Adrenal gland (tissue), 9 donors: ENCODE measurements at regions not wholly inside any gene's neighbourhood (a gene's known extent, or its start where the extent isn't known, plus 50 kb on each side); places are given as distances from the start of the nearest gene placed in this dataset.

Experiments used
- DNase-seq, 7 donors: peaks; one replicate each; pipeline ENCODE4 v3.0.0-alpha.2; 2019 to 2020
- H3K27ac ChIP-seq, 5 donors: fragments of 200-600 bp; sonication (generic) in 4 of 5; 1 replicate in 3 of 5; 2 replicates in 2 of 5; pipeline versions ENCODE4 v1.5.1 to v1.8.0; 2016 to 2020; ENCODE audit warnings: mild to moderate bottlenecking in 1 of 5
- H3K27me3 ChIP-seq: fragments of 200-600 bp; 2 replicates; pipeline ENCODE4 v1.8.0; 2021
- H3K36me3 ChIP-seq, 2 donors: fragments of 200-600 bp; replicated peaks in 1 of 2; 1 replicate in 1 of 2; 2 replicates in 1 of 2; pipeline versions ENCODE4 v1.5.1 to v1.8.0; 2018 to 2022
- H3K4me1 ChIP-seq, 2 donors: fragments of 200-600 bp; replicated peaks in 1 of 2; 1 replicate in 1 of 2; 2 replicates in 1 of 2; pipeline versions ENCODE4 v1.5.1 to v1.8.0; 2018 to 2021
- H3K4me3 ChIP-seq, 4 donors: fragments of 200-600 bp; sonication (generic) in 3 of 4; one replicate each; pipeline ENCODE4 v1.5.1; 2016 to 2018
- H3K9me3 ChIP-seq, 3 donors: fragments of 200-600 bp; sonication (generic) in 1 of 3; replicated peaks in 1 of 3; 1 replicate in 2 of 3; 2 replicates in 1 of 3; pipeline versions ENCODE4 v1.5.1 to v1.8.0; 2016 to 2021
- POLR2A ChIP-seq, 2 donors: fragments of 450-650 bp; IDR thresholded peaks; one replicate each; pipeline ENCODE4 v1.6.1; 2017; ENCODE audit warnings: antibody characterized with exemption in 2 of 2, mild to moderate bottlenecking in 2 of 2, moderate library complexity in 1 of 2
- WGBS, 4 donors: extraction: QIAGEN DNeasy Blood & Tissue Kit in 2 of 4; methylation state at CpG; one replicate each; pipeline versions ENCODE4 v1.1.5 to v1.1.7; 2013 to 2017; 5-methylcytosine and 5-hydroxymethylcytosine counted together
- intact Hi-C, 2 donors: fragments of 100-400 bp; cut with DNase I; formaldehyde crosslinking; loops; one replicate each; pipeline versions ENCODE4 v1.14.1 to v1.15.0; 2022 to 2023
- TF ChIP-seq, protein P1 (sequence below), 6 experiments: fragments of 450-650 bp in 4 of 6; fragments of 200-600 bp in 2 of 6; sonication (generic) in 1 of 6; IDR thresholded peaks; 1 replicate in 5 of 6; 2 replicates in 1 of 6; pipeline versions ENCODE4 v1.5.1 to v1.8.0; 2016 to 2021; ENCODE audit warnings: antibody characterized with exemption in 6 of 6, mild to moderate bottlenecking in 2 of 6, moderate library complexity in 1 of 6
- donor health status: healthy with polysubstance abuse.
- donor health status: Bipolar disorder and iron deficiency.
- donor health status: DM: yes; HTN: yes; CAD: no.
- donor health status: DM: no; HTN: no; CAD: no.
- donor health status: DM: no; HTN: no; CAD: no.

DNA sequence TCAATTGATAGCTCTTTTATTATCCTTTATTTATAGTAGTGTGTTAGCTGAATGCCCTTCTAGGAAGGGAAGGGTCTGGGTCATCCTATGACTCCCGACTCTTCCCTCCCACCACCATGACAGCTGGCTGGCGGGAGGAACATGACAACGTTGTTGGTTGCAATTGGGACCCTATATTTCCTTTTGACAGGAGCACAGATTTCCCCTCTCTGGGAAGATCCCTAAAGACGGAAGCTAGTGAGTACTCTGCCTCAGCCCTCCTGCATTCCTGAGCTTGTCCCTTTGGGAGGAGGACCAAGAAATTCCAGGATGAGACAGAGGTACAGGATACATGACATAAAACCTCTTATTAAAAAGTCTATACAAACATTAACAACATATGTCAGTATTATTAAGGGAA is 485.4 kb downstream of the NAV3 start:
- Histone ChIP-seq H3K36me3 (no peaks in the 10 kb centered on the region), H3K9me3 (peaks cover 0 to 5% (median 0%) of the 10 kb centered on the region in 3 donors), H3K27ac (no peak overlapping the region), H3K4me1 (no peaks in the 10 kb centered on the region), H3K27me3 (no peaks in the 10 kb centered on the region), H3K4me3 (no peak overlapping the region)
- intact Hi-C loops, result no loop called here
- WGBS, 4 donors, result 36 to 47% (median 43%) methylated on average over 4 of the region's 4 CpGs
- TF ChIP-seq POLR2A (IDR thresholded peaks at IDR 0.05), result no peak
- TF ChIP-seq, protein P1, sequence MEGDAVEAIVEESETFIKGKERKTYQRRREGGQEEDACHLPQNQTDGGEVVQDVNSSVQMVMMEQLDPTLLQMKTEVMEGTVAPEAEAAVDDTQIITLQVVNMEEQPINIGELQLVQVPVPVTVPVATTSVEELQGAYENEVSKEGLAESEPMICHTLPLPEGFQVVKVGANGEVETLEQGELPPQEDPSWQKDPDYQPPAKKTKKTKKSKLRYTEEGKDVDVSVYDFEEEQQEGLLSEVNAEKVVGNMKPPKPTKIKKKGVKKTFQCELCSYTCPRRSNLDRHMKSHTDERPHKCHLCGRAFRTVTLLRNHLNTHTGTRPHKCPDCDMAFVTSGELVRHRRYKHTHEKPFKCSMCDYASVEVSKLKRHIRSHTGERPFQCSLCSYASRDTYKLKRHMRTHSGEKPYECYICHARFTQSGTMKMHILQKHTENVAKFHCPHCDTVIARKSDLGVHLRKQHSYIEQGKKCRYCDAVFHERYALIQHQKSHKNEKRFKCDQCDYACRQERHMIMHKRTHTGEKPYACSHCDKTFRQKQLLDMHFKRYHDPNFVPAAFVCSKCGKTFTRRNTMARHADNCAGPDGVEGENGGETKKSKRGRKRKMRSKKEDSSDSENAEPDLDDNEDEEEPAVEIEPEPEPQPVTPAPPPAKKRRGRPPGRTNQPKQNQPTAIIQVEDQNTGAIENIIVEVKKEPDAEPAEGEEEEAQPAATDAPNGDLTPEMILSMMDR (IDR thresholded peaks at IDR 0.05), result no peak
- DNase-seq, result no peak

DNA sequence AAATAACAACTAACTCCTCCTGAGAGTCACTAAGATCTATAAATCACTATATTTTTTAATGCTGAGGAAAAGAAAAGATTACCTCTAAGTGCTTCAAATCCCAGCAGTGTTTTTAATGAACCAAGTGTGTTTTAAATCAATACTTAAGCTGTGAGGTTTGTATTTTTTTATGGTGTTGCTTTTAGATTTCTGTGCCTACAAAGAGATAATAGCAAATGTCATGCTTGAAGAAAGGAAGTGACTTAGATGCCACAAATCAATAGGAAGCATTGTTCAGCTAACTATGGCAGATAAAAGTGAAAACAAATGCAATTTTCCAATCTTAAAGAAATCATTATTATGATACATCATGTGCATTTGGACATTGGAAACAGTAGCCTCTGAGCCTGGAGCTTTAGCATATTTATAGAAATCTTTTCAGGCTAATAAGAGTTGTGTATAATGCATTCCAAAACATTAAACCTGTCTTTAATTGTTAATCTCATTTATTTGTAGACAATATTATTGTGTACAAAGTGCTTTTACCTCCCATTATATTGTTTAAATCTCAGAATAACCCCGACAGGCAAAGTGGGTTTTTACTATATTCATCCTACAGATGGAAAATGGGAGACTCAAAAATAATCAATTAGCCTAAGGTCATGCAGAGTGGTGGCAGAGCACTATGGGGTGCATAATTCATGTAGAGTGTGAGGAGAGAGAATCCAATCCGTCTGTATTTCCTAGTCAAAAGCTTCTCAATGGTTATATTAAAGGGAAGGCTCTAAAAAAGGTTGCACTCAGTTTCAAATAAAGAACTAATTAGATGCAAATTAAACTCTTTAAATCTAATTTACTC is 486.2 kb downstream of the NAV3 start:
- H3K9me3 ChIP-seq, result peaks cover 0 to 5% (median 0%) of the 10 kb centered on the region in 3 donors
- H3K27me3 ChIP-seq, result no peaks in the 10 kb centered on the region
- TF ChIP-seq POLR2A (IDR thresholded peaks at IDR 0.05), result no peak
- TF ChIP-seq, protein P1 (IDR thresholded peaks at IDR 0.05), result no peak
- intact Hi-C loops, result no loop called here
- H3K36me3 ChIP-seq, result no peaks in the 10 kb centered on the region
- no peak for DNase-seq
- 57 to 74% (median 68%) methylated on average over 2 of the region's 2 CpGs for WGBS, 4 donors
- H3K27ac ChIP-seq, result no peak overlapping the region
- no peak overlapping the region for H3K4me3 ChIP-seq
- H3K4me1 ChIP-seq, result no peaks in the 10 kb centered on the region

DNA sequence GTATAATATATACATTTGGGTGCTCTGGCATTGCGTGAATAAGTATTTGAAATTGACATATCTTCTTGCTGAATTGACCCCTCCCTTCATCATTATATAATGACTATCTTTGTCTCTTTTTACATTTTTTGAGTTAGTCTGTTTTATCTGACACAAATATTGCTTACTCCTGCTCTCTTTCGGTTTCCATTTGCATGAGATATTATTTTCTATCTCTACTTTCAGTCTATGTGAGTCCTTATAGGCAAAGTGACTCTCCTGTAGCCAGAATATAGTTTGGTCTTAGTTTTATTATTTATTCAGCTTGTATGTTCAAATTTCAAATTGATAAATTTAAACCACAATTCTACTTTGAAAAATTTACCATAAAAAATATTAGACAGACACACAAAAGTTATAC is 491.0 kb downstream of the NAV3 start:
- Histone ChIP-seq H3K27ac (no peak overlapping the region), H3K36me3 (no peaks in the 10 kb centered on the region), H3K4me1 (no peaks in the 10 kb centered on the region), H3K9me3 (peaks cover 0 to 5% (median 0%) of the 10 kb centered on the region in 3 donors), H3K4me3 (no peak overlapping the region), H3K27me3 (no peaks in the 10 kb centered on the region)
- 80 to 96% (median 87%) methylated on average over 2 of the region's 2 CpGs for WGBS, 4 donors
- no peak for DNase-seq
- intact Hi-C loops, result no loop called here
- TF ChIP-seq, protein P1 (IDR thresholded peaks at IDR 0.05), result no peak
- TF ChIP-seq POLR2A (IDR thresholded peaks at IDR 0.05), result no peak

DNA sequence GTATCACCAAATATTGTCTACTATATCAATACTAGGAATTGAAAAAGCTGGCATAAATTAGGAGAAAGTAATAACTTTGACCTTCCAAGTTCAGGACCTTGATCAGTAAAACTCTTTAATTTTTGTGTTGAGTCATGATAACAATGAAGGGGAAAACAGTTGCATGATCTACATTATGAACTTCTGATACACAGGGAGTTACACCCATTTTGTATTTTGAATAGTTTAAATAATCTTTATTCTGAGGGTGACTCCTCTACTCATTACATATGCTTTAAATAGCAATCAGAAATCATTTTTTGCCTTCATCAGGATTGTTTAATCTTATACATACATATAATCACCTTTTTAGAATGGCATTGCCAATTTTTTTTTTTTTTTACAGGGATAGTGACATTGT is 492.5 kb downstream of the NAV3 start:
- no peaks in the 10 kb centered on the region for H3K4me1 ChIP-seq
- TF ChIP-seq POLR2A (IDR thresholded peaks at IDR 0.05), result no peak
- TF ChIP-seq, protein P1 (IDR thresholded peaks at IDR 0.05), result no peak
- H3K9me3 ChIP-seq, result peaks cover 0 to 5% (median 0%) of the 10 kb centered on the region in 3 donors
- no peak for DNase-seq
- no peak overlapping the region for H3K27ac ChIP-seq
- H3K4me3 ChIP-seq, result no peak overlapping the region
- H3K36me3 ChIP-seq, result no peaks in the 10 kb centered on the region
- intact Hi-C loops, result no loop called here
- no peaks in the 10 kb centered on the region for H3K27me3 ChIP-seq
